HUES48 (cell line): ENCODE measurements at regions not wholly inside any gene's neighbourhood (a gene's known extent, or its start where the extent isn't known, plus 50 kb on each side); places are given as distances from the start of the nearest gene placed in this dataset.

ENCODE experiments used
- H3K27ac ChIP-seq: one replicate; pipeline ENCODE4 v1.7.0; 2013; ENCODE audit warnings: low read depth, low read length, inconsistent platforms
- H3K27me3 ChIP-seq: 2 replicates; pipeline ENCODE4 v1.6.1; 2013; ENCODE audit warnings: mild to moderate bottlenecking, low read length; ENCODE audit not compliant: control insufficient read depth, insufficient read depth
- H3K36me3 ChIP-seq: 2 replicates; pipeline ENCODE4 v1.6.1; 2013; ENCODE audit warnings: low read length; ENCODE audit not compliant: control insufficient read depth, insufficient read depth
- H3K4me1 ChIP-seq: 2 replicates; pipeline ENCODE4 v1.6.1; 2013; ENCODE audit warnings: mild to moderate bottlenecking, low read length; ENCODE audit not compliant: control insufficient read depth, insufficient read depth
- H3K4me3 ChIP-seq: 2 replicates; pipeline ENCODE4 v1.5.1; 2013; ENCODE audit warnings: mild to moderate bottlenecking, low read depth, low read length
- H3K9ac ChIP-seq: 2 replicates; pipeline ENCODE4 v1.6.1; 2013; ENCODE audit warnings: mild to moderate bottlenecking, low read depth, low read length, moderate library complexity
- H3K9me3 ChIP-seq: 2 replicates; pipeline ENCODE4 v1.6.1; 2013; ENCODE audit warnings: low read length; ENCODE audit not compliant: control insufficient read depth, insufficient read depth

GRCh38 chr15:31585240-31585639 lies 258.6 kb downstream of the KLF13 start:
- no peak overlapping the region for H3K27ac ChIP-seq
- no peaks in the 10 kb centered on the region for H3K36me3 ChIP-seq
- H3K9me3 ChIP-seq = peaks cover 7% of the 10 kb centered on the region; the same call in 1 of the 2 replicates
- H3K4me3 ChIP-seq = no peak overlapping the region
- H3K27me3 ChIP-seq = no peaks in the 10 kb centered on the region
- H3K9ac ChIP-seq = no peak overlapping the region
- no peaks in the 10 kb centered on the region for H3K4me1 ChIP-seq

DNA sequence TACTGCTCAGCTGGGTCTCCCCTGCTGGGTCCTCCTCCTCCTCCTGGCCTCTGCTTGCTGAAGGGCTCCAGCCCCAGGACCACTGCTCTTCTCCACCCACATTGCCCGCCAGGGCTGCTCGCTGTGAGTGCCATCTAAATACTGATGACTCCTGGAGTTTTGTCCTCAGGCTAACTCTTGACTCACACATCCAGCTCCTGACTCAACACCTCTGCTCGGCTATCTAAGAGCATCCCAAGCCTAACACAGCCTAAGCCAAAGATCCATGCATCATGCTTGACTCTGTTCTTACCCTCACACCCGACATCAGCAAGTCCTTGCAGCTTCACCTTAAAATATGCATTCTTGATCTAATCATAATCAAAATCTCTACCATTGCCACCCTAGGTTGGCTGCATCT lies 260.2 kb downstream of the KLF13 start:
- H3K27me3 ChIP-seq = no peaks in the 10 kb centered on the region
- H3K4me1 ChIP-seq = peaks cover 6% of the 10 kb centered on the region; the same call in 1 of the 2 replicates
- H3K9me3 ChIP-seq = peaks cover 4% of the 10 kb centered on the region; the same call in 1 of the 2 replicates
- H3K27ac ChIP-seq = no peak overlapping the region
- H3K4me3 ChIP-seq = no peak overlapping the region
- H3K9ac ChIP-seq = no peak overlapping the region
- H3K36me3 ChIP-seq = no peaks in the 10 kb centered on the region

GRCh38 chr15:31587583-31587982 lies 260.9 kb downstream of the KLF13 start:
- H3K4me1 ChIP-seq = peaks cover 6% of the 10 kb centered on the region; the same call in 1 of the 2 replicates
- H3K4me3 ChIP-seq = no peak overlapping the region
- H3K36me3 ChIP-seq = no peaks in the 10 kb centered on the region
- no peak overlapping the region for H3K27ac ChIP-seq
- H3K27me3 ChIP-seq = no peaks in the 10 kb centered on the region
- no peak overlapping the region for H3K9ac ChIP-seq
- H3K9me3 ChIP-seq = no peaks in the 10 kb centered on the region

GRCh38 chr15:31590609-31591008 lies 264.0 kb downstream of the KLF13 start:
- Histone ChIP-seq H3K27ac (no peak overlapping the region), H3K27me3 (no peaks in the 10 kb centered on the region), H3K9me3 (no peaks in the 10 kb centered on the region), H3K9ac (no peak overlapping the region), H3K4me3 (no peak overlapping the region), H3K36me3 (no peaks in the 10 kb centered on the region), H3K4me1 (peaks cover 6% of the 10 kb centered on the region; the same call in 1 of the 2 replicates)

GRCh38 chr15:31591908-31592307 lies 265.3 kb downstream of the KLF13 start:
- Histone ChIP-seq H3K27ac (no peak overlapping the region), H3K9ac (no peak overlapping the region), H3K27me3 (no peaks in the 10 kb centered on the region), H3K4me3 (no peak overlapping the region), H3K4me1 (peaks cover 6% of the 10 kb centered on the region; the same call in 1 of the 2 replicates), H3K9me3 (no peaks in the 10 kb centered on the region), H3K36me3 (no peaks in the 10 kb centered on the region)

DNA sequence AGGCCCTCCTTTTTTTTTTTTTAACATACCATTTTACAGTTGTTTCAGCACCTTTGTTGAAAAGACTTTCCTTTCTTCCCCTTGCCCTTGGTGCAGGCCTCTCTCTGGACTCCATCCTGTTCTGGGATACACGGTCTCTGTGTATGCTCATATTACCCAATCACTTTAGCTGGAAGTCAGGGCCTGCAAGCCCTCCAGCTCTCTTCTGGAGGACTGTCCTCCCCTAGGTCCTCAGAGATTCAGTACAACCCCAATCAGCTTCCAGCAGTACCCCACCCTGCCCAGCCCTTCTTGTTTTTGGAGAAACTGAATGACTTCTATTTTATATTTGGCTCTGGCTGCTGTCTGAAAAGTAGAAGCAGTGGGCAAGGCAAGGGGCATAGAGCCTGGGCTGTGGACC lies 270.8 kb downstream of the KLF13 start:
- H3K9me3 ChIP-seq = no peaks in the 10 kb centered on the region
- H3K27me3 ChIP-seq = no peaks in the 10 kb centered on the region
- no peak overlapping the region for H3K27ac ChIP-seq
- no peaks in the 10 kb centered on the region for H3K36me3 ChIP-seq
- no peak overlapping the region for H3K4me3 ChIP-seq
- no peak overlapping the region for H3K9ac ChIP-seq
- H3K4me1 ChIP-seq = peaks cover 4% of the 10 kb centered on the region; the same call in 1 of the 2 replicates

GRCh38 chr15:31598620-31599019 lies 272.0 kb downstream of the KLF13 start:
- H3K9ac ChIP-seq = no peak overlapping the region
- no peaks in the 10 kb centered on the region for H3K9me3 ChIP-seq
- peaks cover 4% of the 10 kb centered on the region; the same call in 1 of the 2 replicates for H3K4me1 ChIP-seq
- H3K4me3 ChIP-seq = no peak overlapping the region
- no peaks in the 10 kb centered on the region for H3K36me3 ChIP-seq
- H3K27me3 ChIP-seq = no peaks in the 10 kb centered on the region
- no peak overlapping the region for H3K27ac ChIP-seq

DNA sequence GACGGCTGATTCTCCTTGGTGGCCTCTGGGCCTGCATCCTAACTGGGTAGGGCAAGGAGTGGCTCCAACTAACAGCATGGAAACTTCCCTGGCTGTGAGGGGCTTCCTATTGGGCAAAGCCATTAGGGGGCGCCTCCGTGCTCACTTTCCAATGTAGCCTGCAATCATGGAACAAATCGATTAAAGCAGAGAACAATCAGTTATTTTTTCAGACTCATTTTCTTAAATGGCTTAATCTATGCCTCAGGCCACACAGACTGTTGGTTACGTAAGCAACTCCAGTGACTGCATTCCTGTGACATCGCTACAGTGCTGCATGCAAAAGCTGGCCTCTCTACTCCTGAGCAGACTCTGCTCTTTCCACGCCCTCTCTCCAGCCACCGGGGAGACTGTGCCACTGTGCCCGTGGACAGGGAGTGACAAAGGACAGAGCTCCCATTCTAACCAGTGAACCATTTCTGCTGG lies 278.9 kb downstream of the KLF13 start:
- no peaks in the 10 kb centered on the region for H3K9me3 ChIP-seq
- H3K27me3 ChIP-seq = no peaks in the 10 kb centered on the region
- no peak overlapping the region for H3K4me3 ChIP-seq
- no peaks in the 10 kb centered on the region for H3K36me3 ChIP-seq
- no peak overlapping the region for H3K27ac ChIP-seq
- H3K9ac ChIP-seq = no peak overlapping the region
- no peaks in the 10 kb centered on the region for H3K4me1 ChIP-seq

DNA sequence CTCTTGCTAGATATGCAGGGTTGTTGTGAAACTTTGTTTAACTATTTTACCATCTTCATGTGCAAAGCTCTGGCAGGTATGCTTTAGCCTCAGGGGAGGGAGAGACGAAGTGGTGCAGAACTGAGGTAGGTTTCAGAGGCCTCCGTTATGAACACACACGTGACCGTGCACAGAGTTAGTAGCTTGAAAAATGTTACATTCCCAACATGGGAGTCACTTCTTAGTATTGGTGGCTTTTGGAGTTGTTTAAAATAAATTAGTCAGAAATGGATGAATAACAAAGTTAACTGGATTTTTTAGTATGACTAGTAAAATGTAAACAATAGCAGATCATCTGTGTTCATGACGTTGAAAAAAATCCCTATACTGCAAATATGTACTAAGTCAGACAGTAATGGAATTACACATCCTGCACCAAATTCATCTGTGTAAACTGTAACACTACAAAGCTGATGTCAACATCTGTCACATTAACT lies 279.6 kb downstream of the KLF13 start:
- Histone ChIP-seq H3K9me3 (no peaks in the 10 kb centered on the region), H3K4me3 (no peak overlapping the region), H3K27ac (no peak overlapping the region), H3K27me3 (no peaks in the 10 kb centered on the region), H3K9ac (no peak overlapping the region), H3K4me1 (no peaks in the 10 kb centered on the region), H3K36me3 (no peaks in the 10 kb centered on the region)

- no peaks in the 10 kb centered on the region for H3K27me3 ChIP-seq
- H3K4me3 ChIP-seq = no peak overlapping the region
- H3K4me1 ChIP-seq = no peaks in the 10 kb centered on the region
- H3K9ac ChIP-seq = no peak overlapping the region
- no peaks in the 10 kb centered on the region for H3K9me3 ChIP-seq
- H3K36me3 ChIP-seq = no peaks in the 10 kb centered on the region
- H3K27ac ChIP-seq = no peak overlapping the region
These were observed 280.4 kb downstream of the KLF13 start for GRCh38 chr15:31606931-31607497.

DNA sequence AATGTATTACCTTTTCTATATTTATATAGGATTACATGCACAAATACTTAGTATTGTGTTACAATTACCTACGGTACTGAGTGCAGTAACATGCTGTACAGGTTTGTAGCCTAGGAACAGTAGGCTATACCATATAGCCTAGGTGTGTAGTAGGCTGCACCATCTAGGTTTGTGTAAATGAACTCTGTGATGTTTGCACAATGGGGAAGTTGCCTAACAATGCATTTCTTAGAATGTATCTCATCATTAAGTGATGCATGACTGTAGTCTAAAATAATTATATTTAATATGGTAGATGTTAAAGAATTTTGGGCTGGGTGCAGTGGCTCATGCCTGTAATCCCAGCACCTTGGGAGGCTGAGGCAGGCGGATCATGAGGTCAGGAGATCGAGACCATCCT lies 281.0 kb downstream of the KLF13 start:
- Histone ChIP-seq H3K27me3 (no peaks in the 10 kb centered on the region), H3K4me3 (no peak overlapping the region), H3K27ac (no peak overlapping the region), H3K36me3 (no peaks in the 10 kb centered on the region), H3K9ac (no peak overlapping the region), H3K4me1 (no peaks in the 10 kb centered on the region), H3K9me3 (no peaks in the 10 kb centered on the region)
